Astrocyte of the spinal cord (primary cell): ENCODE measurements at regions not wholly inside any gene's neighbourhood (a gene's known extent, or its start where the extent isn't known, plus 50 kb on each side); places are given as distances from the start of the nearest gene placed in this dataset.
A peak's percentile ranks its signal among the peaks of the same experiment; 100 is the strongest.

Experiments
- DNase-seq: peaks from one replicate; pipeline ENCODE4 v3.0.0; 2011; ENCODE audit warnings: low read depth, low spot score
- H3K4me3 ChIP-seq: 2 replicates; pipeline ENCODE4 v1.5.1; 2011; ENCODE audit warnings: low read depth, mild to moderate bottlenecking, low read length, moderate library complexity
- CTCF ChIP-seq: IDR thresholded peaks from 2 replicates; pipeline ENCODE4 v1.5.1; 2012; ENCODE audit warnings: low read depth, mild to moderate bottlenecking, low read length, inconsistent platforms
- in situ Hi-C: cut with HindIII; loops from 2 replicates; pipeline ENCODE4 v1.10.0; 2017; ENCODE audit warnings: low sequenced_read_pairs

GRCh38 chr9:117542021-117542420, 127.2 kb upstream of the ASTN2 start:
- in situ Hi-C loops: no loop called here
- TF ChIP-seq CTCF: no peak
- no peak overlapping the region for H3K4me3 ChIP-seq
- no peak for DNase-seq

GRCh38 chr9:117541181-117541580, 126.3 kb upstream of the ASTN2 start:
- TF ChIP-seq CTCF: no peak
- no peak overlapping the region for H3K4me3 ChIP-seq
- in situ Hi-C loops: no loop called here
- DNase-seq: peak; percentile 0

- no peak overlapping the region for H3K4me3 ChIP-seq
- in situ Hi-C loops: no loop called here
- DNase-seq: no peak
- TF ChIP-seq CTCF: no peak
These were observed 121.1 kb upstream of the ASTN2 start for GRCh38 chr9:117535973-117536372.

GRCh38 chr9:117535434-117535833, 120.6 kb upstream of the ASTN2 start:
- in situ Hi-C loops: no loop called here
- no peak overlapping the region for H3K4me3 ChIP-seq
- DNase-seq: no peak
- TF ChIP-seq CTCF: no peak

GRCh38 chr9:117528225-117528624, 113.4 kb upstream of the ASTN2 start:
- no peak for DNase-seq
- in situ Hi-C loops: no loop called here
- no peak overlapping the region for H3K4me3 ChIP-seq
- TF ChIP-seq CTCF: no peak

- no peak for TF ChIP-seq CTCF
- DNase-seq: no peak
- in situ Hi-C loops: no loop called here
- no peak overlapping the region for H3K4me3 ChIP-seq
These were observed 111.8 kb upstream of the ASTN2 start for GRCh38 chr9:117526674-117527073.
